ACHN (cell line): ENCODE measurements at regions not wholly inside any gene's neighbourhood (a gene's known extent, or its start where the extent isn't known, plus 50 kb on each side); places are given as distances from the start of the nearest gene placed in this dataset.

Source experiments
- DNase-seq: peaks from one replicate; pipeline ENCODE4 v3.0.0-alpha.2; 2015
- in situ Hi-C: cut with HindIII; loops from 2 replicates; pipeline ENCODE4 v1.10.0; 2017; ENCODE audit warnings: low sequenced_read_pairs, low pct_ligation_motif_present, low pct_unique_long_range_greater_than_20kb

DNA sequence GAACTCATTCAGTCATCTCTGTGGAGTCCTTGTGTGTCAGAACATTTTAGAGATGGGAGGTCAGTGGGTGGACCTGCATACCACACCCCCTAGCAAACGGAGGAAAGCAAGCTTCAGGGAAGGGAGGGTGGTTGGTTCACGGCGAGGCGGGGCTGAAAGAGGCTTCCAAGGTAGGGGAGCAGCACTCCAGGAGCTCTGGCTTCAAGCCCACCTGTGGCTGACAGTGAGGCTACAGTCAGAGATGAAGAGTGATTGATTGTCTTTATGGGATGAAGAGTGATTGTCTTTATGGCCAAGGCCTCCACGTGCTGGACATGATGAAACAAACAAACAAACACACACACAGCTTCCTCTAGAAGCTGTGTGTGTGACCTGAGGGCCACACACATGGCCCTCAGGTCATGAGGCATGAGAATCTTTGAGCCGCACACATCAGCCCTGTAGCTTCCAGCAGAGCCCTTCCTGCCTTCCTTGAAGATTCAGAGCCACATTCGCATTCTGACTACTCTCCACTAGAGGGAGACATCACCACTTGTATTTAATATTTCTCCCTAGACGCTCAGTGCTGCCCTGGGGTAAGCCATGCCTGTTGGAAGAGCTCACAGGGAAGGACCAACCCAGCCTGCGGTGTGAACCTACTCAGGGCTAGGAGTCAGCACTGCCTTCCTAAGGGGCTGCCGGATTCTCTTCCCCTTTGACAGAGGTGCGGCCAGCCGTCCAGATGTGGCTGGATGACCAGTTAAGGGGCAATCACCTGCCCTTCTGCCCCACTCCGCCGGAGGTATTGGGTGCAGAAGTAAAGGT lies 54.4 kb upstream of the KCNA1 start:
- in situ Hi-C loops = no loop called here
- peak; percentile 89 for DNase-seq

DNA sequence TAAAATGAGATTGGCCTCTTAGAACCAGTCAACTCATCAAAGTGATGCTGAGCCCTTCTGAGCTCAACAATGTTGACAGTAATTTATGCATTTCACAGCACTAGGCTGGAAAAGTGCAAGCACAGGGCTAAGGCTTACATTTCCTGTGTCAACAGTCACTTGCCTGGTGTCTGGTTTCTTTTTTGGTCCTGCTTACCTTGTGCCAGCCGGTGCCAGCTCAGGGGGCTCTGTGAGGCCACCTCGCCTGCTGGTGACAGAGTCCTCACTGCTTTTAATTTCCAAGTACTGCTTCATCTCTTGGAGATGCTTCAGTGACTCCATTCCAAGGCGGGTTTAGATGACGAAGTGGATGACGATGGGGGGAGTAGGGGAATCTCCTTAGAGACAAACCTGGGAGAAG lies 53.1 kb upstream of the KCNA1 start:
- in situ Hi-C loops = no loop called here

GRCh38 chr12:4857472-4858291 lies 52.0 kb upstream of the KCNA1 start:
- in situ Hi-C loops = no loop called here
- DNase-seq = peak; percentile 70

More for the DNA sequence above, 53.1 kb upstream of the KCNA1 start:
- DNase-seq = no peak

- no peak for DNase-seq
- in situ Hi-C loops = no loop called here
Observed at GRCh38 chr12:4858386-4858785, 51.3 kb upstream of the KCNA1 start.

- in situ Hi-C loops = no loop called here
- no peak for DNase-seq
Observed at GRCh38 chr12:4859478-4860210, 50.1 kb upstream of the KCNA1 start.
